HCEC 1CT (cell line): ENCODE measurements at regions not wholly inside any gene's neighbourhood (a gene's known extent, or its start where the extent isn't known, plus 50 kb on each side); places are given as distances from the start of the nearest gene placed in this dataset.

Source experiments
- DNase-seq: peaks from one replicate; pipeline ENCODE4 v3.0.0-alpha.2; 2017

DNA sequence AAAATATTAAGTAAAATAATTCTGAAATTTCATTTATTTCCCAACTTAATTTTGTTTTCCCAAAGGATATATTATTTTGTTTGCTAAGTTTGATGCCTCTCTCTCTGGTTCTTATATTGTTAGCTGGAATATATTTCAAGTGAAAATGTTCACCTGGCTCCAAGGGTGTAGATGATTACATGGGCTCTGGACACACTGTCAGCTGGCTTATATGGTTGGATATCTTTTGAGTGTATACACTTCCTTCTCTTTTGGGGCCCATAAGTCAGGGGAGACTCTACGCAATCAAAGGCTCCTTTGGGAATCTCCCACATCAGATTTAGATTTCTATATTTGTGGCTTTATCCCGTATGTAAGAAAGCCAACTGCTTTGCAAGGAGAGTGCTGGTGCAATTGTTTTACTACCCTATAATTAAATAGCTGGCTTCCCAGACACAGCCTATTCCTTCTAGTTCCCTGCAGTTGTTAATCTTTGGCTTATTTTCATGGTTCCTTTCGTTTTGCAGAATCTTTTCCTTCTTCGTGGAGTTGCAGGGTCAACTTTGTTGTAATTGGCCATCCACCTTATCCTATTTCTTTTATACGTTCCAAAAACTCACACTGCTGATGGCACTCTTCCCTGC is 225.7 kb downstream of the DPH6 start:
- no peak for DNase-seq

DNA sequence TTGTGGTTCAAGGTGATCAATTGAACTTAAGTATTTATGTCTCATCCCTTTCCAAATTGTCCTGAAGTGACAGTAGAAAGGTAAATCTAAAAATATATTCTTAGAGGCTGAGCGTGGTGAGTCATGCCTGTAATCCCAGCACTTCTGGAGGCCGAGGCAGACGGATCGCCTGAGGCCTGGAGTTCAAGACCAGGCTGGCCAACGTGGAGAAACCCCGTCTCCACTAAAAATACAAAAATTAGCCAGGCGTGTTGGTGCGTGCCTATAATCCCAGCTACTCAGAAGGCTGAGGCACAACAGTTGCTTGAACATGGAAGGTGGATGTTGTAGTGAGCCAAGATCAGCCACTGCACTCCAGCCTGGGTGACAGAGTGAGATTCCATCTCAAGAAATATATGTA is 226.6 kb downstream of the DPH6 start:
- no peak for DNase-seq

DNA sequence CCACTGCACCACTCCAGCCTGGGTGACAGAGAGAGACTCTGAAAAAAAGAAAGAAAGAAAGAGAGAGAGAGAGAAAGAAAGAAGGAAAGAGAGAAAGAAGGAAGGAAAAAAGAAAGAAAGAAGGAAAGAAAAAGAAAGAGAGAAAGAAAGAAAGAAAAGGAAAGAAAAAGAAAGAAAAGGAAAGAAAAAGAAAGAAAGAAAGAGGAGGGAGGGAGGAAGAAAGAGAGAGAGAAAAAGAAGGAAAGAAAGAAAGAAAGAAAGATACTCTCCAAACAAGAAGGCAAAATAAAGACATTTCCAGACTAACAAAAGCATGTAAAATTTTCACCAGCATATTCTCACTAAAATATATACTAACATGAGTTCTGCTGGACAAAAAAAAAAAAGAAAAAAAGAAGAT is 228.7 kb downstream of the DPH6 start:
- no peak for DNase-seq

DNA sequence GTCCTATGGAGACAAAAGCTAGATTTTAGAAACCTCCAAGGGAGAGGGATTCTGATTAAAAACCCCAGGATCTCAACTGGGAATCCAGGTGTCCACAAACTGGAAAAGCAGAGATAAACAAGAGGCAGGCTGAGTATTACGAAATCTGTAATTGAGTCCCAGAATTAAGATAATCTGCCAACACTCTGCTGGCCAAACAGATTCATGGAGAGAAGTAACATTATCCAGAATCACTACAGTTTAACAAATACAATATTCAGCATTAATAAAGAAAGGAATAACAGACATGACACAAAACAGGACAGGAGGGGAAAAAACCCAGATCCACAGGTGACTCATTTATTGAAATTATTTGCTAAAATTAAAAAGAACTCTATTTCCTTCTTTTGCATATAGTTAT is 227.2 kb upstream of the NANOGP8 start:
- DNase-seq = no peak

- DNase-seq = no peak
Observed at GRCh38 chr15:35311615-35312014, 226.5 kb upstream of the NANOGP8 start.

DNA sequence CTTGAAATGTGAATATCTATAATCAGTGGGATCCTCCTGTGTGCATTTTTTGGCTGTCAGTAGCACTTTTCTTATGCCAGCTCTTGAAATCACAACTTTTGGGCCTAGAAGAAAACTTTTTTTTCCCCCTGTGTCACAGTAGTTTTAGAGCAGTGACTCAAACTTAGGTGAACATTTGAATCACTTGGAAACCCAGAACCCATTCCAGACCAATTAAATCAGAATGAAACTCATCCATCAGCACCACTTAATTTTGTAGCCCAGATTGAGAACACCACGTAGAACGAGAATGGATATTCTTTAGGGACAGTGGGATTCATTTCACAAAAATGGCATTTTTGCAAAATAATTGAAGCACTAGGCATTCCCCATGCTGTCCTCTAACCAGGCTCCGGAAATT is 224.8 kb upstream of the NANOGP8 start:
- DNase-seq = peak; percentile 73

DNA sequence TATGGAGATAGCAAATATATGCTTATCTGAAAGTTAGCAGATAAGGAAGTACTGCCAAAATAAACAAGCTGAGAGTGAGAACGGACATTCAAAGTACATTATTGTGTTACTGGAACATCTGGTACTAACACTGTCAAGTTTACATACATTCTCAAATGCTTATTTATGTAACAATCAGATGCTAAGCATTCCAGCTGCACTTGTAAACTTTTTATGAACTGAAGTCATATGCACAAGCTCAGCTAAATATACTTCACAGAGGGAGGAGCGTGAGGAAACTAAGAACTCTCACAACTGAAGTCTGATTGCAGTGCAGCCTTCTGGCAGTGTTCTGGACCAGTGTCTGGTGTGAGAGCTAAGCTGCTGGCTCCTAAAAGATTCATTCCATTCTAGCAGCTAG is 223.7 kb upstream of the NANOGP8 start:
- peak; percentile 98 for DNase-seq

DNA sequence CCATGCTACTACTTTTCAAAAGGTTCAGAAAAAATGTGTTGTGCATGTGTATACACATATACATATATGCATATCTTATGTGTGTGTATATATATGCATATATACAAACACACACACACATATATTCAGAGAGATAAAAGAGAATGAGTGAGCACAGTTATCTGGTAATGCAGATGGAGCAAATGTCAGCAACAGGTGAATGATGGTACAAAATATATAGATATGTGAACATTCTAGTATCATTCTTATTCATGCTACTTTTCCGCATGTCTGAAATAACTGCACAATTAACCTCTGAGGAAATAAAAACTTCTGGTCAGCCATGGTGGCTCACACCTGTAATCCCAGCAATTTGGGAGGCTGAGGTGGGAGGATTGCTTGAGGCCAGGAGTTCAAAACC is 222.6 kb upstream of the NANOGP8 start:
- DNase-seq = no peak

GRCh38 chr15:35307026-35307425 is 221.9 kb upstream of the NANOGP8 start:
- DNase-seq = no peak

DNA sequence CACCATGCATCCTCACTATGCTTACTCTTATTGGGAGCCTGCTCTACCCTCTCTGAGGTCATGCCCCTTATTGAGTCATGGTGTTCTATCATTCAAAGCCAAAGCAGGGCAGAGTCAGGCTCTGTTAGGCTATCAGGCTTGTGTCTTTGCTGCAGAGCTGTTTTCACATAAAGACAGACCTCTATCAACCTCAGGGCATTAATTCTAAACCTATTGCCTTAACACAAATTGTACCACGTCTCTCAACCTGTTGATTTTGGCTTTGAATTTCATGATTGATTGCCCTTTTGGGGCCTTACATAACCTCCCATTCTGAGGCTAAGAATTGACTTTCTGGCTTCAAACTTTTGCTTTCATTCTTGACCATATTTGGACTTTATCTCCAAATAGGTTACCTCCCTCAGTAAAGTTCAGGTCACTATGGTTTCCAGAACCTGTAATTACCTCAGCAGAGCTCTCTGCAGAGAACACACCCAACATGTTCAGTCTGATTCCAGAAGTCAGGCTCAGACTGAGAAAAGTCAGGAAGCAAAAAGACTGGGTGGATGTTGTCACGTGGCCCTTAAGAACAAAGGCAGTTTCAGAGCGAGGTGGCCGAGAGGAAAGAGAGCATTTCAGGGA is 221.4 kb upstream of the NANOGP8 start:
- peak; percentile 90 for DNase-seq

- DNase-seq = peak; percentile 96
Observed at GRCh38 chr15:35305946-35306345, 220.9 kb upstream of the NANOGP8 start.

GRCh38 chr15:35305031-35305550 is 220.0 kb upstream of the NANOGP8 start:
- peak; percentile 54 for DNase-seq

GRCh38 chr15:35304389-35304788 is 219.3 kb upstream of the NANOGP8 start:
- no peak for DNase-seq

DNA sequence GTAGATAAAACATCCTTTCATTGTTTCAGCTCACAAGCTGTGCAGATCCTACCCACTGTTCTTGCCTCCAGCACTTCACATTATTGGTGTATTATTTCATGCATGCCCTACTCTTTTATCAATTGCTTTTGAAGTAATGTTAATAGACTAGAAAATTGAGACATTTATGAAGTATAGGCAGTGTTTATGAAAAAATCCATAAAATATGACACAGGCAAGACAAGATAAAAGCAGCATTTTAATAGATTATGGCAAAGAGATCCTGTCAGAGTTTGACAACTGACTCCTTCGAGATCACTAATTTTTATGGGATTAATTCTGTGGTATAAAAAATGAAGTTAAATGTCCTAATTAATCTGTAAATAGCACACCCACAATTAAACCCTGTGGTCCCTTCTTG is 217.2 kb upstream of the NANOGP8 start:
- no peak for DNase-seq

DNA sequence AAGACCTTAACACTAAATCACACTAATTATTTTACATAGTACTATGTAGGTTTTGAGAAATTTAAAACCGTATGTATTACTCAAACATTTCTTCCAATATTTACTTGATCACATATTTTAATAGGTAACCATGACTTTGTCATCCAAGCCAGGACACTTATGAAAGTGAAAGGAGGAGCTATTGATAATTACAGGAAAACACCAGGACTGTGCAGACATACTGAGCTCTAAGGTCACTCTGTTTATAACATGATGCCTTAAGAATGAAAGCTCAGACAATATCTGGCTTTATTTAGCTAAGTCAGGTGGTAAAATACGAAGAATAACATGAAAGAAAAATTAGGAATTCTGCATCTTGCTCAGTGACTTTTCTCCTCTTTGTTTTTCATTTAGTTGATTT is 216.0 kb upstream of the NANOGP8 start:
- DNase-seq = no peak

- no peak for DNase-seq
Observed at GRCh38 chr15:35299059-35299735, 214.1 kb upstream of the NANOGP8 start.

DNA sequence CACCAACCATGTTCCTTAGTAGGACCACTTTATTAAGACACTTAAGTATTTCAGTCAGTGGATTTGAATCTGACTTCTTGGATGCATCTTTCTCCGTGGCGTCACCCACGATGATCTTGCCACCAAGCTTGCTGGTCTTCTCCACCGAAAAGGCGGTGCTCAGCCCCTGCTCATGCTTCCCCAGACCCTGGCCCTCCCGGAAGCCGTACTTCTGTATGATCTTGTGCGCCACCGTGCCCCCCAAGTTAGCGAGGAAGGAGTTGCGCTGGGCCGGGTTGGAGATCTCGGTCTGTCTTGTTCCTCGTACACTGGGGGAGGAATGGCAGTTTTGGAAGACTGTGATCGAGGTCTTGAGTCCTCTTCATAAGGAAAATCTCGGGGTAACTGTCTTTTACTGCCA is 213.4 kb upstream of the NANOGP8 start:
- no peak for DNase-seq

- peak; percentile 93 for DNase-seq
Observed at GRCh38 chr15:35293353-35294130, 208.4 kb upstream of the NANOGP8 start.

DNA sequence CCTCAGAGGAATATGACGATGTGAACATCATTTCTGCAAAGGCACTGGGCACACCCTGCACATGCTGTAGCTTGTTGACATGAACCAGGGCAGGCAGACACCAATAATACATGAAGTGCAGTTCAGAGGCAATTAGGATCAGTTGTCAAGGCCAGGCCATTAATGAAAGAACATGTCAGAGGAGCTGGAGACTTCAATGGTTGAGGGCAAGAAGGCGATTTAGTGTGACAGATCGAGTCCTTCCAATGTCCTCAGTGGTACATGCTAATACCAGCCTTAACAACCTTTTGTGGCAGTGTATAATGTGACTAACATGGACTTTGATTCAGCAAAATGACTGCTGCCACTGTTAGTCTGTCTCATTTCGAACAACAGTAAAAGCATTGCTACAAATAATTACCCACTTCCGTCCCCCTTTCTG is 205.2 kb upstream of the NANOGP8 start:
- DNase-seq = no peak

- DNase-seq = peak; percentile 74
Observed at GRCh38 chr15:35289024-35289617, 204.0 kb upstream of the NANOGP8 start.

GRCh38 chr15:35288580-35288979 is 203.5 kb upstream of the NANOGP8 start:
- DNase-seq = no peak

DNA sequence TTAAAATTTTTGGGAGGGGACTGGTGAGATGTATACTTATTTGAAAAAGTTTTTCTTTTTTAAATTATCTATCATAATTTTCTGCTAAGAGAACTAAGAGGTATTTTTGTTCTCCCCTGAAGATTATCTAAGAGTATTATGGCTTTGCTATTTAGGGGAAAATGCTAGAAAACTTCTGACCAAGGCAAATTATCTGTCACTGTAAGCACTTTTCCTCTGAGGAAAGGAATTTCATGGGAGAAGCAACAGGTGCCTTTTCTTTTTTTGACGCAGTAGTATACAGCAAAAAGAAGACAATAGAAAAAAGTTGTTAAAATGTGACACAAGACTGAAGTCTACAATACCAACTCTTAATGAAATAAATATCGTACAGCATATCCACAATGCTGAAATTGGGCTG is 201.6 kb upstream of the NANOGP8 start:
- no peak for DNase-seq

DNA sequence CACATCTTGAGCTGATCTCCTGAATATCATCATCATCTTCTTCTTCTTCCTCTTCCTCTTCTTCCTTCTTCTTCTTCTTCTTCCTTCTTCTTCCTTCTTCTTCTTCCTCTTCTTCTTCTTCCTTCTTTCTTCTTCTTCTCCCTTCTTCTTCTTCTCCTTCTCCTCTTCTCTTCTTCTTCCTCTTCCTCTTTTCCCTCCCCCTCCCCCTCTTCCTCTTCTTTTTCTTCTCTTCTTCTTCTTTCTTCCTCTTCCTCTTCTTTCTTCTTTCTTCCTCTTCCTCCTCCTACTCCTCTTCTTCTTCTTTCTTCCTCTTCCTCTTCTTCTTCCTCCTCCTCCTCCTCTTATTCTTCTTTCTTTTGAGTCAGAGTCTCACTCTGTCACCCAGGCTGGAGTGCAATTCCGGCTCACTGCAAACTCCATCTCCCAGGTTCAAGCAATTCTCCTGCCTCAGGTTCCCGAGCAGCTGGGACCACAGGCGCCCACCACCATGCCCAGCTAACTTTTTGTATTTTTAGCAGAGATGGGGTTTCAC is 197.9 kb upstream of the NANOGP8 start:
- DNase-seq = no peak
